ENCODE measurements at regions not wholly inside any gene's neighbourhood (a gene's known extent, or its start where the extent isn't known, plus 50 kb on each side); places are given as distances from the start of the nearest gene placed in this dataset.

DNA sequence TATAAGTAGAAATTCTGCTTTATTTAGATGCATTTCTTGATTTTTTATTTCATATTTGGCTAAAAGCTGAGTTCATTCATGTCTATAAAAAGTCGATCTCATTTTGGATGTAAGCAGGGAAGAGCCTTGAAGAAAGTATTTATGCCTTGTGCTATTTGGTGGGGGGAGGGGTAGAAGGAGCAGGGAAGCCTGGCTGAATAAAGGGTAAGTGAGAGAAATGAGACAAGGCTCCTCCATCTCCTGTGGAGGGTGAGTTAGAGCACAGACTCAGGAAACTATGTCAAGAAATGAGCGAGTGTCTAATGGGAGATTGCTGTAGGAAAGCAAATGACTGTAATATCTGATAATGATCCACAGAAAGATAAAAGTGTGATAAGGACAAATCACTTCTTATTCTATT, 121.8 kb upstream of the ATP11B start:
- H3K9ac ChIP-seq (ENCODE audit: insufficient read depth in 1 of 2, low read length in 2 of 2), result no peak overlapping the region
- no peaks in the 10 kb centered on the region for H3K4me1 ChIP-seq (ENCODE audit: control insufficient read depth in 5 of 5, insufficient read depth in 5 of 5, low read length in 5 of 5)
- peaks cover 0 to 2% (median 0%) of the 10 kb centered on the region in 3 donors for H3K27me3 ChIP-seq (ENCODE audit: control insufficient read depth in 3 of 3, insufficient read depth in 3 of 3, low read length in 2 of 3)
- no peak overlapping the region for H3K4me3 ChIP-seq
- H3K9me3 ChIP-seq (ENCODE audit: control insufficient read depth in 4 of 4, insufficient read depth in 3 of 4, low read length in 3 of 4), result no peaks in the 10 kb centered on the region
- WGBS, 2 donors, result 63 to 93% methylated on average over 2 of the region's 2 CpGs
- TF ChIP-seq CTCF (IDR thresholded peaks at IDR 0.05; ENCODE audit: control extremely low read depth, extremely low read depth), result no peak
- ATAC-seq (ENCODE audit: insufficient read depth, low FRiP score), result no peak
- no peaks in the 10 kb centered on the region for H3K36me3 ChIP-seq (ENCODE audit: control insufficient read depth in 4 of 4, insufficient read depth in 4 of 4, low read length in 4 of 4)
- no peak overlapping the region for H3K27ac ChIP-seq (ENCODE audit: low read depth in 1 of 2, low read length in 1 of 2)
- DNase-seq, result no peak

DNA sequence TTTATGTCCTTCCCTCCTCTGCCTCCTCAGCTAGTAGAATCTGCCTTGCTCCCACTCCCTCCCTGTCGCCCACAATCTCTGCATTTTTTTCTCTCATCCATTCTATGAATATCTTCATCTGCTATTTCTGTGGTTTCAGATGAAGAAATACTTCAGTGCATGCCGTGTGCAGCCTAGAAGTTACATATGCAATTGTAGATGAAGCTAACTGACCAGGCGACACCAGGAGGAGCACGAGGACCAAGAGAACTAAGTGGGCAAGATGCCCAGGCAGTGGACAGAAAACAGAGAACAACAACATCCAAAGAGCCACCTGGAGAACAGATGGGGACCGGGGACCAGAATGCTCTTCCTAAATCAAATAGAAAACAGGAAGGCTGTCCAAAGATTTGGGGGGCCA, 121.4 kb upstream of the ATP11B start:
- H3K27ac ChIP-seq (ENCODE audit: low read depth in 1 of 2, low read length in 1 of 2), result no peak overlapping the region
- DNase-seq, result no peak
- no peak for TF ChIP-seq CTCF (IDR thresholded peaks at IDR 0.05; ENCODE audit: control extremely low read depth, extremely low read depth)
- H3K9me3 ChIP-seq (ENCODE audit: control insufficient read depth in 4 of 4, insufficient read depth in 3 of 4, low read length in 3 of 4), result no peaks in the 10 kb centered on the region
- H3K27me3 ChIP-seq (ENCODE audit: control insufficient read depth in 3 of 3, insufficient read depth in 3 of 3, low read length in 2 of 3), result peaks cover 0 to 2% (median 0%) of the 10 kb centered on the region in 3 donors
- no peaks in the 10 kb centered on the region for H3K36me3 ChIP-seq (ENCODE audit: control insufficient read depth in 4 of 4, insufficient read depth in 4 of 4, low read length in 4 of 4)
- no peak for ATAC-seq (ENCODE audit: insufficient read depth, low FRiP score)
- WGBS, 2 donors, result 69 to 76% methylated on average over 5 of the region's 5 CpGs
- H3K4me3 ChIP-seq, result no peak overlapping the region
- no peak overlapping the region for H3K9ac ChIP-seq (ENCODE audit: insufficient read depth in 1 of 2, low read length in 2 of 2)
- no peaks in the 10 kb centered on the region for H3K4me1 ChIP-seq (ENCODE audit: control insufficient read depth in 5 of 5, insufficient read depth in 5 of 5, low read length in 5 of 5)

DNA sequence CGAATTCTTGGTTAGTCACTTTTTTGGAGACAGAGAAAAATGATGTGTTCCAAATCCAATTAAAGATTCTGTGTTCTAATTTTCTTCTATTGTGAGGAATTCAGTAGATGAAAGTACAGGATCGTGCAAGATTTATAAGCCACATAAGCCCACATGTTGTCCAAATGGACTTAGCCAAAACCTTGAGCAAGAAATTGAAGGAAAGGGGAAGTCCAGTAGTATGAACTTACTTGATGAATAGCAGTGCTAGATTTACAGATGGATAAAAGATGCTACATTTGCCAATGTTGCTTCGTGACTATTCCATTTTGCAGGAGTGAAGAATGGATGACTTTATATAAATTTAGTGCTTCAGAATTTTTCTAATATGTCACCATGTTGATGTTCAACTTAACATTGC, 120.0 kb upstream of the ATP11B start:
- no peak overlapping the region for H3K27ac ChIP-seq (ENCODE audit: low read depth in 1 of 2, low read length in 1 of 2)
- H3K36me3 ChIP-seq (ENCODE audit: control insufficient read depth in 4 of 4, insufficient read depth in 4 of 4, low read length in 4 of 4), result no peaks in the 10 kb centered on the region
- ATAC-seq (ENCODE audit: insufficient read depth, low FRiP score), result no peak
- H3K9me3 ChIP-seq (ENCODE audit: control insufficient read depth in 4 of 4, insufficient read depth in 3 of 4, low read length in 3 of 4), result peaks cover 0 to 2% (median 0%) of the 10 kb centered on the region in 4 donors
- H3K4me3 ChIP-seq, result no peak overlapping the region
- 77 to 91% methylated on average over 3 of the region's 3 CpGs for WGBS, 2 donors
- H3K4me1 ChIP-seq (ENCODE audit: control insufficient read depth in 5 of 5, insufficient read depth in 5 of 5, low read length in 5 of 5), result no peaks in the 10 kb centered on the region
- no peak overlapping the region for H3K9ac ChIP-seq (ENCODE audit: insufficient read depth in 1 of 2, low read length in 2 of 2)
- peaks cover 0 to 2% (median 0%) of the 10 kb centered on the region in 3 donors for H3K27me3 ChIP-seq (ENCODE audit: control insufficient read depth in 3 of 3, insufficient read depth in 3 of 3, low read length in 2 of 3)
- no peak for DNase-seq
- no peak for TF ChIP-seq CTCF (IDR thresholded peaks at IDR 0.05; ENCODE audit: control extremely low read depth, extremely low read depth)
